ENCODE measurements at regions not wholly inside any gene's neighbourhood (a gene's known extent, or its start where the extent isn't known, plus 50 kb on each side); places are given as distances from the start of the nearest gene placed in this dataset.
"Not testable (repeated sequence)": the region's sequence is repeated elsewhere in the genome, so short reads cannot be mapped to it uniquely, and the experiment has no call there.

- DNase-seq (ENCODE audit: low read depth in 3 of 3, low spot score in 1 of 3) = not testable (repeated sequence)
These were observed 268.6 kb upstream of the SATB1 start for GRCh38 chr3:18693588-18694329.

- DNase-seq (ENCODE audit: low read depth in 3 of 3, low spot score in 1 of 3) = no peak
These were observed 262.1 kb upstream of the SATB1 start for GRCh38 chr3:18687286-18687685.

- no peak for DNase-seq (ENCODE audit: low read depth in 3 of 3, low spot score in 1 of 3)
These were observed 258.8 kb upstream of the SATB1 start for GRCh38 chr3:18683900-18684299.

- no peak for DNase-seq (ENCODE audit: low read depth in 3 of 3, low spot score in 1 of 3)
These were observed 256.7 kb upstream of the SATB1 start for GRCh38 chr3:18681818-18682345.

- no peak for DNase-seq (ENCODE audit: low read depth in 3 of 3, low spot score in 1 of 3)
These were observed 255.6 kb upstream of the SATB1 start for GRCh38 chr3:18680758-18681157.

- no peak for DNase-seq (ENCODE audit: low read depth in 3 of 3, low spot score in 1 of 3)
These were observed 254.1 kb upstream of the SATB1 start for GRCh38 chr3:18679238-18679637.

GRCh38 chr3:18675197-18675596 is 250.1 kb upstream of the SATB1 start:
- no peak for DNase-seq (ENCODE audit: low read depth in 3 of 3, low spot score in 1 of 3)

- no peak for DNase-seq (ENCODE audit: low read depth in 3 of 3, low spot score in 1 of 3)
These were observed 247.4 kb upstream of the SATB1 start for GRCh38 chr3:18672561-18672960.

- DNase-seq (ENCODE audit: low read depth in 3 of 3, low spot score in 1 of 3) = no peak
These were observed 245.6 kb upstream of the SATB1 start for GRCh38 chr3:18670759-18671158.

GRCh38 chr3:18669374-18669773 is 244.2 kb upstream of the SATB1 start:
- no peak for DNase-seq (ENCODE audit: low read depth in 3 of 3, low spot score in 1 of 3)

GRCh38 chr3:18667552-18667951 is 242.4 kb upstream of the SATB1 start:
- DNase-seq (ENCODE audit: low read depth in 3 of 3, low spot score in 1 of 3) = no peak

GRCh38 chr3:18666655-18667054 is 241.5 kb upstream of the SATB1 start:
- DNase-seq (ENCODE audit: low read depth in 3 of 3, low spot score in 1 of 3) = no peak

GRCh38 chr3:18660059-18660458 is 234.9 kb upstream of the SATB1 start:
- DNase-seq (ENCODE audit: low read depth in 3 of 3, low spot score in 1 of 3) = no peak

GRCh38 chr3:18657858-18658820 is 233.0 kb upstream of the SATB1 start:
- DNase-seq (ENCODE audit: low read depth in 3 of 3, low spot score in 1 of 3) = no peak

GRCh38 chr3:18656866-18657265 is 231.7 kb upstream of the SATB1 start:
- no peak for DNase-seq (ENCODE audit: low read depth in 3 of 3, low spot score in 1 of 3)

- DNase-seq (ENCODE audit: low read depth in 3 of 3, low spot score in 1 of 3) = no peak
These were observed 231.3 kb upstream of the SATB1 start for GRCh38 chr3:18656410-18656809.

GRCh38 chr3:18655827-18656226 is 230.7 kb upstream of the SATB1 start:
- no peak for DNase-seq (ENCODE audit: low read depth in 3 of 3, low spot score in 1 of 3)

- no peak for DNase-seq (ENCODE audit: low read depth in 3 of 3, low spot score in 1 of 3)
These were observed 227.6 kb upstream of the SATB1 start for GRCh38 chr3:18652781-18653180.

- DNase-seq (ENCODE audit: low read depth in 3 of 3, low spot score in 1 of 3) = no peak
These were observed 225.6 kb upstream of the SATB1 start for GRCh38 chr3:18650731-18651130.

GRCh38 chr3:18649666-18650363 is 224.7 kb upstream of the SATB1 start:
- no peak for DNase-seq (ENCODE audit: low read depth in 3 of 3, low spot score in 1 of 3)

GRCh38 chr3:18648868-18649462 is 223.8 kb upstream of the SATB1 start:
- no peak for DNase-seq (ENCODE audit: low read depth in 3 of 3, low spot score in 1 of 3)

Data from stimulated activated CD4-positive, alpha-beta T cell treated with anti-CD3 and anti-CD28 coated beads, TNF-alpha, amount 100 ng/mL, for 1 hour (primary cell).